ENCODE measurements at regions not wholly inside any gene's neighbourhood (a gene's known extent, or its start where the extent isn't known, plus 50 kb on each side); places are given as distances from the start of the nearest gene placed in this dataset.
"Not testable (repeated sequence)": the region's sequence is repeated elsewhere in the genome, so short reads cannot be mapped to it uniquely, and the experiment has no call there.

DNA sequence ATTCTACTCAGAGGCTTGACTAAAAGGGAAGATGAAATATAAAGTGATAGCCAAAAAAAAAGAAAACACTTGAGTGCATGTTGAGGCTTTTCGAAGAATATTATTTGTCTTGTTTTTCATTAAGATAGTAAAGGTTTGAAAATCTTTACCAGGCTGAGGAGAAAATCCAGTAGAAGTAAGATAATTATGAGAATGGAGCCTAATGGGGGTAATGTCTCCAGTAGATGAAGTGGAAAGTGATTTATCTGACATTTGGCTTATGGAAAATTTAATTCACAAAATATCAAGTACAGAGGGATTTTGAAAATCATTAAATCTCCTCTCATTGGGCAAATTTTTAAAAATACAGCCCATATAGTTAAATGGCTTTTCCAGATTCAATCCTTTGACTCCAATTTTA is 274.9 kb downstream of the SPRY2 start:
- no peak overlapping the region for H3K4me3 Mint-ChIP-seq
- no peak overlapping the region for H3K27ac Mint-ChIP-seq
- H3K36me3 Mint-ChIP-seq (ENCODE audit: low read depth) = no peaks in the 10 kb centered on the region
- no peaks in the 10 kb centered on the region for H3K27me3 Mint-ChIP-seq (ENCODE audit: insufficient read depth)
- DNase-seq (ENCODE audit: low spot score) = no peak
- intact Hi-C loops (cut with micrococcal nuclease) = no loop called here
- H3K9me3 Mint-ChIP-seq = peaks cover 5% of the 10 kb centered on the region
- no peaks in the 10 kb centered on the region for H3K4me1 Mint-ChIP-seq (ENCODE audit: low read depth)

DNA sequence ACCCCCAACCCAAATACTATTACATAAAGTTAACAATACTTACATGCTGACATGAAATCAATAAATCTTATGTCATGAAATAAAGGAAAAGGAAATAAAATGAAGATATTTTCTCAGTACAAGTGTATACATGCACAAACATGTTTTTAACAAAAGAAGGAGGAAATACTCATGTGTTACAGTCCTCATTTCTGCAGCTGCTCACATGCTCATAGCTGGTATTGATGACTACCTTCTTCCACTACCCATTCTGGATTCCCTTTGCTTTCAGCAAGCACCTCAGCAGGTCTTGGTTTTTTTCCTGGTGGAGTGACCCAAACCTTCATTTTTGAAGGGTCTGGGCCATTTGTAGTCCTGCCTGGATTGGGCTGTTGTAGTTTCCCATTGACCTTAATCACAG is 278.5 kb downstream of the SPRY2 start:
- H3K4me3 Mint-ChIP-seq; H3K9me3 Mint-ChIP-seq; H3K4me1 Mint-ChIP-seq (ENCODE audit: low read depth); H3K27ac Mint-ChIP-seq; H3K36me3 Mint-ChIP-seq (ENCODE audit: low read depth); H3K27me3 Mint-ChIP-seq (ENCODE audit: insufficient read depth); DNase-seq (ENCODE audit: low spot score); intact Hi-C loops (cut with micrococcal nuclease): not testable (repeated sequence)

DNA sequence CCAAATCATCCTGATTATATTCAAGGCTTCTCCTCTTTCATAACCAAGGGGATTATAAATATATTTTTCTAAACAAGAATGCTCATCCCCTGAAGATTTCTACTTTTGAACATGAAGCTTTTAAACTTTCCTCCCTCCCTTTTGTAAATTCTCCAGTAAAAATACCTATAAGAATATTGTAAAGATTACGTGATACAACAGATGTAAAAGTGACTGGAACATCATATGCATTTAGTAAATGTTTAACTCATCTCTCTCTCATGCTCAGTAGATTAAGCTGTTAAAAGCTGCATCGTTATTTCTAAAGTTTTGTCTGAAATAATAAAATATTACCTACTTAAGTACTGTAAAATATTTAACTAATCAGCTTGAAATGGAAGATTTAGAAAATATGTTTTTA is 281.1 kb downstream of the SPRY2 start:
- Mint-ChIP-seq H3K27me3 (ENCODE audit: insufficient read depth) (peaks cover 2% of the 10 kb centered on the region), H3K4me3 (no peak overlapping the region), H3K9me3 (no peaks in the 10 kb centered on the region), H3K36me3 (ENCODE audit: low read depth) (no peaks in the 10 kb centered on the region), H3K27ac (no peak overlapping the region), H3K4me1 (ENCODE audit: low read depth) (no peaks in the 10 kb centered on the region)
- DNase-seq (ENCODE audit: low spot score) = no peak
- intact Hi-C loops (cut with micrococcal nuclease) = no loop called here

DNA sequence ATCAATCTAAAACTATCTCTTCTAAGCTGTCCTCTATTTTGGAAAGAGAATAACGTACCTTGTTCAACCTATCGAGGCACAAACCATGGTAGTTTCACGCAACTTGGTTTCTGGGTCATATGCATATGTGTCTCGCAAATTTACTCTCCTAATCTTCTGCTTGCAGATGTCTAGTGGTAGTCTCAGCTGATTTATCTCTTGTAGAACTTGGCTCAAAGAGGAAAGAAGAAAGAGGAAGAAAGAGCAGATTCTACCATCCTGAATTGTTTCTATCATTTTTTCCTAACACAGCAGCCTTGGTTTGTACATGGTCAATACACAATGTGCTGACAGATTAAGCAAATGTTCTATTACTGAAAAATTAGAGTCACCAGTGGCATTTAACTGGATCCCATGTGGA is 282.3 kb downstream of the SPRY2 start:
- Mint-ChIP-seq H3K36me3 (ENCODE audit: low read depth) (no peaks in the 10 kb centered on the region), H3K4me3 (no peak overlapping the region), H3K27me3 (ENCODE audit: insufficient read depth) (peaks cover 2% of the 10 kb centered on the region), H3K27ac (no peak overlapping the region), H3K4me1 (ENCODE audit: low read depth) (no peaks in the 10 kb centered on the region), H3K9me3 (peaks cover 4% of the 10 kb centered on the region)
- intact Hi-C loops (cut with micrococcal nuclease) = no loop called here
- no peak for DNase-seq (ENCODE audit: low spot score)

DNA sequence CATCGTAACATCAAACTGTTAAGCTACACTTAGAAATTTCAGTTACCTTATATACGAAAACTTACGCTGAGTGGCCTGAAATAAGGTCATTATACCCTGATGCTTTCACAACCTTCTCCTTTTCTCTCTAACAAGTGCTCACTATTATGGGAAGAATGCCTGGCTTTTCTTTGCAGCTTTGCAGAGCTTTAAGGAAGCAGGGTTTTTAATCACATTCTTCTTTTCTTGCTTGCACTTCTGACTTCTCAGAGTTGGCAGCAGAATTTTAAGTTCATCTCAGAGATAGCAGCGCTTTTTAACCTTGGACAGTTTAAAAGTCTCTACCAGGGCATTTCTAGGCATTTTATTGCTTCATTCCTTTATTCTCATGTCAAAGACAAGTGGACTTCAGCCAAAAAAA is 285.1 kb downstream of the SPRY2 start:
- no peak overlapping the region for H3K4me3 Mint-ChIP-seq
- peaks cover 6% of the 10 kb centered on the region for H3K27me3 Mint-ChIP-seq (ENCODE audit: insufficient read depth)
- no peaks in the 10 kb centered on the region for H3K4me1 Mint-ChIP-seq (ENCODE audit: low read depth)
- peaks cover 4% of the 10 kb centered on the region for H3K9me3 Mint-ChIP-seq
- intact Hi-C loops (cut with micrococcal nuclease) = no loop called here
- H3K27ac Mint-ChIP-seq = no peak overlapping the region
- DNase-seq (ENCODE audit: low spot score) = no peak
- H3K36me3 Mint-ChIP-seq (ENCODE audit: low read depth) = no peaks in the 10 kb centered on the region

DNA sequence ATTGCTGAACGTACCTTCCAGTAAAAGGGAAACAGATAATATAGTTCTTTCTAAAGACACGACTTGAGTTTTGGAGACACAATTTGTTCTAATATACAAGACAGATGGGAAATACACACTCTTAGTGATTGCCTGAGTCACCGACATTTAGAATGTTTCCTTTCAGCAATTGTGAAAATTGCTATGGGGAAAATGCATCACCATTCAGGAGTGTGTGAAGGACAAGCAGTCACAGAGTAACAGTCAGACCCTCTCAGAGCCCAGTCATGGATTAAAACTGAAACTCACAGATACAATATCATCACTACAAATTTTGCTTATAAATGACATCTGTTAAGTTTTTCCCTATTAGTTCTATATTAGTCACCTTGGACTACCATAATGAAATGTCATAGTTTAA is 286.1 kb downstream of the SPRY2 start:
- intact Hi-C loops (cut with micrococcal nuclease) = no loop called here
- peaks cover 4% of the 10 kb centered on the region for H3K4me1 Mint-ChIP-seq (ENCODE audit: low read depth)

DNA sequence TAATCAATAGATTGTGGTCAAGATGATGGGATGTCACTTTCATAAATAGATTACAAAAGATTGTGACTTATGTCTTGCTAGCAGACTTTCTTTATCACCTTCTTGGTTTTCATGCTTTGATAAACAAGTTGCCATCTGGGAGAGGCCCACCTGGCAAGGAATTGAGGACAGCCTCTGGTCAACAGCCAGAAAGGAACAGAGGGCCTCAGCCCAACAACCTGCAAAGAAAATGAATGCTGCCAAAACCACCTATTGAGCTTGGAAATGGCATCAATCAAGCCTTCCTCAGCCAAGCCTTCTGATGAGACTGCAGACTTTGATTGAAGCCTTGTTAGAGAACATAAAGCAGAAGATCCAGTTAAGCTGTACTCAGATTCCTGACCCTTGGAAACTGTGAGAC is 288.6 kb downstream of the SPRY2 start:
- Mint-ChIP-seq H3K36me3 (ENCODE audit: low read depth) (no peaks in the 10 kb centered on the region), H3K4me3 (no peak overlapping the region), H3K27ac (no peak overlapping the region), H3K4me1 (ENCODE audit: low read depth) (peaks cover 21% of the 10 kb centered on the region), H3K27me3 (ENCODE audit: insufficient read depth) (peaks cover 4% of the 10 kb centered on the region), H3K9me3 (peaks cover 4% of the 10 kb centered on the region)
- intact Hi-C loops (cut with micrococcal nuclease) = no loop called here
- DNase-seq (ENCODE audit: low spot score) = no peak

More for the DNA sequence above, 286.1 kb downstream of the SPRY2 start:
- Mint-ChIP-seq H3K9me3 (peaks cover 4% of the 10 kb centered on the region), H3K4me3 (no peak overlapping the region), H3K27ac (no peak overlapping the region), H3K36me3 (ENCODE audit: low read depth) (no peaks in the 10 kb centered on the region), H3K27me3 (ENCODE audit: insufficient read depth) (peaks cover 6% of the 10 kb centered on the region)
- DNase-seq (ENCODE audit: low spot score) = no peak

DNA sequence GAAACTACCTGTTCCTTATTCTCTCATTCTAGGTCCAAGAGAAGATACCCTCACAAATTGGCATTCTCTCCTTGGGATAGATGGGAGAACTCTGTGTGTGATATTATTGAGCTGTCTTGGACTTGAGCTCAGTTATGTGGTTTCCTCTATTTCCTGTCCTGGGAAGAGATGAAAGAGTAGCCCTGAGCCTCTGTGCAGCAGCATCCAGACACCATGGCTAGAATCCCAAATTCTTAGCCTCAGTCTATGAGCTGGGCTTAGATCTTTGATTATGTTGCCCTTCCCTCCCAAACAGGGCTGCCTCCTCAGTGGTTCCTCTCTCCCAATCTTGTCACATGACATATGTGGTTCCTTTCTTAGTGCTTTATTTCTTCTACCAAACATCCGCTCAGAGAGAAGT is 290.7 kb downstream of the SPRY2 start:
- Mint-ChIP-seq H3K4me3 (no peak overlapping the region), H3K27ac (no peak overlapping the region), H3K36me3 (ENCODE audit: low read depth) (no peaks in the 10 kb centered on the region), H3K9me3 (peaks cover 4% of the 10 kb centered on the region), H3K4me1 (ENCODE audit: low read depth) (peaks cover 21% of the 10 kb centered on the region), H3K27me3 (ENCODE audit: insufficient read depth) (peaks cover 5% of the 10 kb centered on the region)
- intact Hi-C loops (cut with micrococcal nuclease) = no loop called here
- DNase-seq (ENCODE audit: low spot score) = no peak

DNA sequence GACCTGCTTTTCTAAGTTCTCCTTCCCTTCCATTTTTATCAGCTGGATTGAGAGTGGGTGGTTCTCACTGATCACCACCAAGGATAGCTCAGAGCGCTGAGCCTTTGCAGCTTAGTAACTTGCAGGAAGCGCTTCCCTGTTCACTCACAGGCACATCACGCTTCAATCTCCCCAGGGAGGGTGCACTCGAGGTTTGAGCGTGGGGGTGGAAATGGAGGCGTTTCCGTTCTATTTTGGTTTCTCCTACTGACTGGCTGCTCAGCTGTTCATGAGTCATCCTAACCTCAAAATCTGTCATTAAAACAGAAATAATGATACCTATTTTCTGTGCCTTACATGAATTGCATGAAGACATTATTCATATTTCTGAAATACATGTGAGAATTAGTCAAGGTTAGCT is 292.1 kb downstream of the SPRY2 start:
- intact Hi-C loops (cut with micrococcal nuclease) = loop anchor here (1.0 kb wide), 1 partner anchor 290 kb away; no protein-coding TSS in a partner anchor
- peaks cover 21% of the 10 kb centered on the region for H3K4me1 Mint-ChIP-seq (ENCODE audit: low read depth)
- H3K4me3 Mint-ChIP-seq = no peak overlapping the region
- peaks cover 5% of the 10 kb centered on the region for H3K27me3 Mint-ChIP-seq (ENCODE audit: insufficient read depth)
- H3K36me3 Mint-ChIP-seq (ENCODE audit: low read depth) = no peaks in the 10 kb centered on the region
- H3K9me3 Mint-ChIP-seq = peaks cover 1% of the 10 kb centered on the region
- DNase-seq (ENCODE audit: low spot score) = peak; percentile 32
- H3K27ac Mint-ChIP-seq = peak overlapping the region; percentile 10

DNA sequence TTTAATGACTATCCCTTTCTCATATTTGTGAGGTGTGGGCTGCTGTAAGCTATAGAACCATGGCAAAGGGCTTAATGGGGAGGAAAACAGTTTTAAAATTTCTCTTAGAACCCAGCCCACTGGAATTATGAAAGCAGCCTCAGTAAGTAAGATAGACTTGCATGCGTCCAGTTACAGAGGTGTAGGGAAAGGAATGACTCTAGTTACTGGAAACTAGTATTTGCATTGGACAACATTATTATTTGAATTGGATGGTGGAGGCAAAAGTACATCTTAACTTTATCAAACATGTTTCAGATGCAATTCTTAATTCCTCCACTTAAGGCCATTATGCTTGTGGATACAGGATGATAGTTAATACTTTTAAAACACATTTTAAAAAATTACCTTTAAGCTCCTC is 292.9 kb downstream of the SPRY2 start:
- H3K9me3 Mint-ChIP-seq = no peaks in the 10 kb centered on the region
- DNase-seq (ENCODE audit: low spot score) = no peak
- no peak overlapping the region for H3K27ac Mint-ChIP-seq
- H3K27me3 Mint-ChIP-seq (ENCODE audit: insufficient read depth) = peaks cover 5% of the 10 kb centered on the region
- intact Hi-C loops (cut with micrococcal nuclease) = loop anchor here (1.0 kb wide), 1 partner anchor 291 kb away; no protein-coding TSS in a partner anchor
- H3K4me3 Mint-ChIP-seq = no peak overlapping the region
- no peaks in the 10 kb centered on the region for H3K36me3 Mint-ChIP-seq (ENCODE audit: low read depth)
- peaks cover 21% of the 10 kb centered on the region for H3K4me1 Mint-ChIP-seq (ENCODE audit: low read depth)

DNA sequence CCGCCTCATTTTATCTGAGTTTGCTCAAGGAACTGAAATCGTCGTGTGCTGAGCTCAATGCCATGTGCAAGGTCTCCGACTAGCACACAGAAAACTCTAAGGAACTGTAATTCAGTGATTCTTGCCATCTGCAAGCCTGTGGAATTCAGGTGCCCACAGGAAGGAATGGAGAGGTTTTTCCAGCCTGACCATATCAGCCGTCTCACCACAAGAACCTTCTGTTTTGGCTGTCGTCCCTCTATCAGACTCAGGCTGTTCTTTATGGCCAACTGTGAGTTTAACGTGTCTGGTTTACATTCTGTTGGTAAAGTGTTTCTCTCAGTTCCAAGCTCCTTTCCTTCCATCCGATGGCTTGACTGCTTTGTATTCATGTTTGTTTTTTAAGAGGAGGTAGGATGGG is 293.5 kb downstream of the SPRY2 start:
- DNase-seq (ENCODE audit: low spot score) = no peak
- Mint-ChIP-seq H3K4me1 (ENCODE audit: low read depth) (peaks cover 21% of the 10 kb centered on the region), H3K9me3 (no peaks in the 10 kb centered on the region), H3K27me3 (ENCODE audit: insufficient read depth) (peaks cover 5% of the 10 kb centered on the region), H3K36me3 (ENCODE audit: low read depth) (no peaks in the 10 kb centered on the region), H3K4me3 (no peak overlapping the region), H3K27ac (no peak overlapping the region)
- intact Hi-C loops (cut with micrococcal nuclease) = no loop called here

DNA sequence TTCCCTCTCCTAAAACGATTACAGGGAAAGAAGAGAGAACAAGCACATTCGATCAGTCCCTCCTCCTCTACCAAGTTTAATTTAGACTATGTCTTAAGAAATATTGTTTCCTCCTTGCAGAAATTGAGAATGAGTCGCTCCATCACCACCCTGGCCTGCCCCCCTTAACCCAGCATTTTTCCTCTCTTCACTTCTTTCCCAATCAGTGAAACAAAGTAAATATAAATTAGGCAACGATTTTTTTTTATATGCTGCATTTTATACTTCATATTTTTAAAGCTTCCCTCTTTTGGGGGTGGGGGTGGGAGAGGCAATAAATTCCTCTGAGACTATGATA is 300.0 kb downstream of the SPRY2 start:
- Mint-ChIP-seq H3K4me1 (ENCODE audit: low read depth) (no peaks in the 10 kb centered on the region), H3K9me3 (no peaks in the 10 kb centered on the region), H3K27ac (no peak overlapping the region), H3K4me3 (no peak overlapping the region), H3K36me3 (ENCODE audit: low read depth) (no peaks in the 10 kb centered on the region), H3K27me3 (ENCODE audit: insufficient read depth) (peaks cover 1% of the 10 kb centered on the region)
- DNase-seq (ENCODE audit: low spot score) = no peak
- intact Hi-C loops (cut with micrococcal nuclease) = no loop called here

DNA sequence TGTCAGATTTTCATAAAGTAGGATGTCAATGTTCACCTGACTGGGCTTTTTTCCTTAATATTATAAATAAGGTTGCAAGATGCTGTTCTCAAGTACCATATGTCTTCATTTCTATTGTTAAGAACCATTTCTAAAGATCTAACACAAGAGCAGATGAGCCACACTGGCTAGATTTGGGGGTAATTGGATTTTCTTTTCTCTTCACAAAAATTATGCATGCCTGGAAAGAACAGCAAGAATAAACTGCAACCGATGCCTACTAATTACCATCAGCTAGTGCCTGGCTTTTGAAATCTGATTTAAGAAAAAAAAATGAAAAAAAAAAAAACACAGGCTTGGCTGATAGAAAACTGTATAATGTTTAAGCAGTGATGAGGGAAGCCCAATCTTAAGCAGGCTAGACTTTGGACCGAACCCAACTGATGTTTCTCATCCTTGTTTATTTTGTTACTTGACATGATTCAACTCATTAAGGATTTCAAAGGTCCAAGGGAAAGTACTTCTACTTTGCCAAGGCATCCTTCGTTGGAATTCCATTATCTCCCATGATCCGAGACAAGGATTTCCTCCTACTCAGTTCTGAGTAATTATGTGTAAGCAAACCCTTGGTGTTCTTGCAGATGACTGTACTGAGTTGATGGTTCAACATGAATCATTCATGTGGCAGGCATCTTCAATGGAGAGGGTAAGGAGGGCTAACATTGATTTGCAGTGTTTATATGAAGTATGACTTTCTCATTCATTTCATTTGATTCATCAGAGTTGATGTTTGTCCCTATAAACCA is 300.5 kb downstream of the SPRY2 start:
- intact Hi-C loops (cut with micrococcal nuclease) = no loop called here
- no peak overlapping the region for H3K4me3 Mint-ChIP-seq
- no peaks in the 10 kb centered on the region for H3K9me3 Mint-ChIP-seq

DNA sequence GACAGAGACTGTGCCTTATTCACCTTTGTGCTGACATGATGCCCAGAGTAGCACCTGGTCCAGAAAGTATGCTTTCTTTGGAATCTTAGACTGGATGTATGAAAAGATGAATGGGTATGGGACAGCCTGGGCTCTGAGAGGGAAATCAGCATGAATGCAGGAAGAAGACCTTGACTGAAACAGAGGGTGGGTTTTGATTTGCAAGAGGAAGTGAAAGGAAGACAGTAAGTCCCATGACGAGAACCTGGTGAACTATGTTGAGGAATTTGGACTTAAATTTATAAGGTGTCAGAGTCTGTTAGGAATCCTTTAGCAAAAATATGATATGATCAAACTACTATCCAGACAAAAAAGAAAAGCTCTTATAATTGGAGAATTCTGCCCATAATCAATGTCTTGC is 301.9 kb downstream of the SPRY2 start:
- no peak for DNase-seq (ENCODE audit: low spot score)
- Mint-ChIP-seq H3K27ac (no peak overlapping the region), H3K9me3 (no peaks in the 10 kb centered on the region), H3K27me3 (ENCODE audit: insufficient read depth) (no peaks in the 10 kb centered on the region), H3K4me3 (no peak overlapping the region), H3K4me1 (ENCODE audit: low read depth) (no peaks in the 10 kb centered on the region), H3K36me3 (ENCODE audit: low read depth) (no peaks in the 10 kb centered on the region)
- intact Hi-C loops (cut with micrococcal nuclease) = no loop called here

More for the DNA sequence above, 300.5 kb downstream of the SPRY2 start:
- Mint-ChIP-seq H3K36me3 (ENCODE audit: low read depth) (no peaks in the 10 kb centered on the region), H3K27ac (no peak overlapping the region), H3K27me3 (ENCODE audit: insufficient read depth) (peaks cover 1% of the 10 kb centered on the region), H3K4me1 (ENCODE audit: low read depth) (no peaks in the 10 kb centered on the region)
- no peak for DNase-seq (ENCODE audit: low spot score)

Measured in activated T-helper 1 cell treated with anti-CD3 and anti-CD28 coated beads, Interleukin-12 subunit alpha, Interleukin-12 subunit beta, Interleukin-2, Interleukin-4 antibody, amounts not matched to agents 30 ng/mL and 10 ng/mL and 1 ng/mL, durations not matched to agents 14 hours and 24 hours and 36 hours (primary cell).